Upper lobe of right lung (tissue), 1 donor: ENCODE measurements at regions not wholly inside any gene's neighbourhood (a gene's known extent, or its start where the extent isn't known, plus 50 kb on each side); places are given as distances from the start of the nearest gene placed in this dataset.

ENCODE experiments used
- ATAC-seq: fragments of 200-7000 bp; cut with Tn5 transposase; one replicate; pipeline ENCODE4 v1.9.1; 2020; ENCODE audit warnings: mild to moderate bottlenecking, moderate library complexity
- DNase-seq: peaks from one replicate; pipeline ENCODE4 v3.0.0-alpha.2; 2020
- H3K27ac ChIP-seq: fragments of 200-600 bp; one replicate; pipeline ENCODE4 v1.8.0; 2022
- H3K27me3 ChIP-seq: fragments of 200-600 bp; one replicate; pipeline ENCODE4 v1.8.0; 2022; ENCODE audit warnings: mild to moderate bottlenecking
- H3K36me3 ChIP-seq: fragments of 200-600 bp; one replicate; pipeline ENCODE4 v1.8.0; 2022
- H3K4me1 ChIP-seq: fragments of 200-600 bp; one replicate; pipeline ENCODE4 v1.8.0; 2022
- H3K4me3 ChIP-seq: fragments of 200-600 bp; one replicate; pipeline ENCODE4 v1.8.0; 2022; ENCODE audit warnings: mild to moderate bottlenecking
- H3K9me3 ChIP-seq: fragments of 200-600 bp; one replicate; pipeline ENCODE4 v1.8.0; 2022
- intact Hi-C: fragments of 100-400 bp; cut with DNase I; formaldehyde crosslinking; loops from one replicate; pipeline ENCODE4 v1.11.0; 2022
- TF ChIP-seq, protein P1 (sequence below): fragments of 200-600 bp; IDR thresholded peaks from one replicate; pipeline ENCODE4 v1.8.0; 2022; ENCODE audit warnings: antibody characterized with exemption
- donor health status: DM: no; HTN: yes; CAD: no; lungs with severe emphysema.

- H3K4me1 ChIP-seq, result no peaks in the 10 kb centered on the region
- no peaks in the 10 kb centered on the region for H3K27me3 ChIP-seq
- no peaks in the 10 kb centered on the region for H3K36me3 ChIP-seq
- intact Hi-C loops, result no loop called here
- TF ChIP-seq, protein P1, sequence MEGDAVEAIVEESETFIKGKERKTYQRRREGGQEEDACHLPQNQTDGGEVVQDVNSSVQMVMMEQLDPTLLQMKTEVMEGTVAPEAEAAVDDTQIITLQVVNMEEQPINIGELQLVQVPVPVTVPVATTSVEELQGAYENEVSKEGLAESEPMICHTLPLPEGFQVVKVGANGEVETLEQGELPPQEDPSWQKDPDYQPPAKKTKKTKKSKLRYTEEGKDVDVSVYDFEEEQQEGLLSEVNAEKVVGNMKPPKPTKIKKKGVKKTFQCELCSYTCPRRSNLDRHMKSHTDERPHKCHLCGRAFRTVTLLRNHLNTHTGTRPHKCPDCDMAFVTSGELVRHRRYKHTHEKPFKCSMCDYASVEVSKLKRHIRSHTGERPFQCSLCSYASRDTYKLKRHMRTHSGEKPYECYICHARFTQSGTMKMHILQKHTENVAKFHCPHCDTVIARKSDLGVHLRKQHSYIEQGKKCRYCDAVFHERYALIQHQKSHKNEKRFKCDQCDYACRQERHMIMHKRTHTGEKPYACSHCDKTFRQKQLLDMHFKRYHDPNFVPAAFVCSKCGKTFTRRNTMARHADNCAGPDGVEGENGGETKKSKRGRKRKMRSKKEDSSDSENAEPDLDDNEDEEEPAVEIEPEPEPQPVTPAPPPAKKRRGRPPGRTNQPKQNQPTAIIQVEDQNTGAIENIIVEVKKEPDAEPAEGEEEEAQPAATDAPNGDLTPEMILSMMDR, result no peak
- no peak overlapping the region for H3K4me3 ChIP-seq
- ATAC-seq (no peak), DNase-seq (no peak)
- no peak overlapping the region for H3K27ac ChIP-seq
- H3K9me3 ChIP-seq, result no peaks in the 10 kb centered on the region
Measured at GRCh38 chr18:41690332-41691127, 264.5 kb upstream of the PIK3C3 start.

DNA sequence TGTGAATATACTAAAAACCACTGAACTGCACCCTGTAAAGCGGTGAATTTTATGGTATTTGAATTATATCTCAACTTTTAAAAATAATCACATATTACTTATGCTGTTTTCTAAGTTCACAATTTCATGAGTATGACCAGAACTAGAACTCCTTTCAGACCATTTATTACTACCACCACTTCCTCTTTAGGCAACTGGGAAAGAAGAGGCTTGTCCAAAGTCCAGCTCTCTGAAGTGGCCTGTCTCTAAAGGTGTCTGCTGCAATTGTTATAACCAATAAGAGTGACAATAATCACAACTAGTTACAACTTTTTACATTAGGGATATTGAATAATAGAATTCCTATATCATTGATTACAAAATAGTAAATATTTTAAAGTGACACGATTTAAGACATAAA, 267.9 kb upstream of the PIK3C3 start:
- no peak for DNase-seq
- Histone ChIP-seq H3K27ac (no peak overlapping the region), H3K9me3 (no peaks in the 10 kb centered on the region), H3K4me1 (no peaks in the 10 kb centered on the region), H3K36me3 (no peaks in the 10 kb centered on the region), H3K27me3 (no peaks in the 10 kb centered on the region), H3K4me3 (no peak overlapping the region)
- ATAC-seq, result no peak
- intact Hi-C loops, result no loop called here
- TF ChIP-seq, protein P1, result no peak

DNA sequence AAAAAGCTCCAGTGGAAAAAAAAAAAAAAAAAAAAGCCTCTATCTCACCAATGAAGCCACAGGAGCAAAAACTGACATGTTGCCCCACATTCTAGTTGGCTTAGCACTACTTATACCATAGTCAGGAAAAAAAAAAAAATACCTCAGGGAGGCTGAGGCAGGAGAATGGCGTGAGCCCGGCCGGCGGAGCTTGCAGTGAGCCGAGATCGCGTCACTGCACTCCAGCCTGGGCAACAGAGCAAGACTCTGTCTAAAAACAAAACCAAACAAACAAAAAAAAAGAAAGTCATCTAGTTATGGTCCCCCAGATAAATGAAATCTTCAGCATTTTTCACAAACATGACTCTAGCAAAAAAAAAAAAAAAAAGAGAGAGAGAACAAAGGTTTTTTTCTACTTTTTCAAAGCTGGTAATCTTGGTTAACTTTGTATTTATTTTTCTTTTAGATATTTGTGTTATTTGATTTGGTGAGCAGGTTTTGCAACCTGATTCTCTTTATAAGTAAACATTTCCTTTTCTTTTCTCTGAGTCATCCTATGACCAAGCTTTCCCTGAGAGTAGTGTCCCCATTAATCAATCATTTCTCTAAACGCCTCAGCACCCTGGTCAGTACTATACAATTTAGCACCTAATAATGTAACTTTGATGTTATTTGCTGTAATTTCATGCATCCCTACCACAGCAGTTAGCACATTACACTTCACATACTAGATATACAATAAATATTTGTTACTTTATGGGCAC, 273.7 kb upstream of the PIK3C3 start:
- Histone ChIP-seq H3K36me3 (no peaks in the 10 kb centered on the region), H3K4me3 (no peak overlapping the region), H3K27ac (no peak overlapping the region), H3K4me1 (no peaks in the 10 kb centered on the region), H3K9me3 (no peaks in the 10 kb centered on the region), H3K27me3 (no peaks in the 10 kb centered on the region)
- TF ChIP-seq, protein P1, result no peak
- ATAC-seq (no peak), DNase-seq (no peak)
- intact Hi-C loops, result no loop called here

DNA sequence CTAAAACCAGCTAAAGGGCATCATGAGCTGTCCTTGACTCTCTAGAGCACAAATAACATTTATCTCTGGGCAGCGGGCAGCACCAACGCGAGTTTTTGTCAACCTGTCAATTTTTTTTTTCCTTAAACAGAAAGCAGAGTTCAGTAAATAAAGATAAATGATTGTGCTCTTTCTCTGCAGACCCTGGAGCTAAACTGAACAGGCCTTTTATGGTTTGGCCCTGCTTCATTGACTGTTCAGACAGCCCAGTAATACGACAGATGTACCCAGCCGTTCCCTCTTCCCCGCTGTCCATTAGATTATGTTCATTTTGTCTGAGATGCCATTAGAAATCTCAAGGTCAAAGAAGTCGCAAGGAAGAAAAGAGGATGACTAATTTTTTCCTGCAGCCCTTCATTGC, 280.5 kb upstream of the PIK3C3 start:
- DNase-seq (no peak), ATAC-seq (no peak)
- Histone ChIP-seq H3K4me1 (no peaks in the 10 kb centered on the region), H3K27ac (no peak overlapping the region), H3K27me3 (no peaks in the 10 kb centered on the region), H3K36me3 (no peaks in the 10 kb centered on the region), H3K4me3 (no peak overlapping the region), H3K9me3 (no peaks in the 10 kb centered on the region)
- TF ChIP-seq, protein P1, result no peak
- intact Hi-C loops, result no loop called here

DNA sequence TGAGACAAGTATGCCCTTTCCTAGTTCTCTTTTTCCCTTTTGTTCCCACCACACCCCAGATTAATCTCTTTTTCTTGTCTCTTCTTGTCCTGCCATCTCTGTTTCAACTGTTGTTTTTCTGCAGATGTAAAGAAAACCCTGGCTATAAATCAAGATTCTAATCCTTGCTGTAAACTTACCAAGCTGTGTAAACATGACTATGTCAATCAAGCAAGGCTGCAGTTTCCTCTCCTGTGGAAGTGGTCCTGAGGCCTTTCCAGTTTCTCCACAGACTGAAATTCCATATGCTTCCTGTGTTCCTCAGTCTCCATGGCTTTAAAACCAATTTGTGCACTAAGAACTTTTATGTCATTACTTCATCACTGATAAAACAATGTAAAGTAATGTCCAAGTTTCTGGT, 288.8 kb upstream of the PIK3C3 start:
- Histone ChIP-seq H3K4me3 (no peak overlapping the region), H3K27ac (no peak overlapping the region), H3K36me3 (no peaks in the 10 kb centered on the region), H3K27me3 (no peaks in the 10 kb centered on the region), H3K9me3 (no peaks in the 10 kb centered on the region), H3K4me1 (no peaks in the 10 kb centered on the region)
- TF ChIP-seq, protein P1, result no peak
- intact Hi-C loops, result no loop called here
- ATAC-seq (no peak), DNase-seq (no peak)
